ENCODE measurements at regions not wholly inside any gene's neighbourhood (a gene's known extent, or its start where the extent isn't known, plus 50 kb on each side); places are given as distances from the start of the nearest gene placed in this dataset.

DNA sequence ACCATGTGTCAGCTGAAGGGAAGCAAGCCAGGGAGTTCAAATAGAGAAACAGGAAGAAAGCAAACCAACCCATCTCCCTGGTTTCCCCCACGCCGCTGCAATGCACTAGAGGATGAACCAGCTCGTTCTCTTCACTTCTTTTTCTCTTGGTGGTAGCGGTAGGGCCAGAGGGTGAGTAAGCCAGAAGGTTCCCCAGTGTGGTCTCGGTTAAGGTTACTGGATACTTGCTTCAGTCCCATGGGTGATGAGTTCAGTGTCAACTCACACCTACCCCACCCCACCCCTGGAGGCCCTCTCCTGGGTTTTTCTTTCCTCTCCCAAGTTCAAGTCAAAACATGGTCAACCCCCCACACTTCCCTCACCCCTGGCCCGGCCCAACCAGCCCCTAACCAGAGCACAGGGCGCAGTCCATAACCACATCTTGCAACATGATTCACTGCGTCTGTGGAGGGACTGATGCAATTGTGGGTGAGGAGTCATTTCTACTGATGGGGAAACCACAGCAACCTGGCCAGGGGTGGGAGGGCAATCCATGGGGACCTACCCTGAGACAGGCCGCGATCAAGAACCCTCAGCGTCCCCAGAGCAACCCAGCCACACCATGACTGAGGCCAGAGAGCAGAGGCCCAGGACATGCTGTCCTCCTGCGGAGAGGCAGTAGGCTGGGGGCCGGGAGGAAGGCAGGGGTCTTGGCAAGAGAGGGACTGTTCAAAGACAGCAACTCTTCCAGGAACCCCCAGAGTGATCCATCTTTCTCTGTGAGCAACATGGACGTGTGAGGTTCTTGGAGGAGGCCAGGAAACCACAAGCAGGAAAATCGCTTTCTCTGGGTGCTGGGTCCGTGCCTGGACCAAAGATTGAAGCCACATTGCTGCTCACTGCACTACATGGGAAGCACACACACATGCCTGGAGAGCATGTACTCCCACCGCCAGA lies 276.6 kb downstream of the UACA start:
- no peak for TF ChIP-seq GATA2 (IDR thresholded peaks at IDR 0.05; ENCODE audit: low read depth, low read length)
- no peak for TF ChIP-seq GATA3 (IDR thresholded peaks at IDR 0.05; ENCODE audit: low read depth, low read length)
